Mesenchymal stem cell (in vitro differentiated cells and primary cell): ENCODE measurements at regions not wholly inside any gene's neighbourhood (a gene's known extent, or its start where the extent isn't known, plus 50 kb on each side); places are given as distances from the start of the nearest gene placed in this dataset.

Experiments
- DNase-seq: peaks from one replicate; pipeline ENCODE4 v3.0.0-alpha.2; 2013
- H2AFZ ChIP-seq: one replicate; pipeline ENCODE4 v1.6.1; 2013; ENCODE audit warnings: low read depth, mild to moderate bottlenecking, control low read depth, inconsistent platforms, low read length, moderate library complexity
- H2AK5ac ChIP-seq: 2 replicates; pipeline ENCODE4 v1.6.1; 2013; ENCODE audit warnings: low read length, moderate library complexity, mild to moderate bottlenecking, inconsistent platforms; ENCODE audit not compliant: severe bottlenecking
- H2BK120ac ChIP-seq: one replicate; pipeline ENCODE4 v1.6.1; 2013; ENCODE audit warnings: low read depth, mild to moderate bottlenecking, inconsistent platforms, low read length, moderate library complexity
- H2BK12ac ChIP-seq, 2 experiments: one replicate each; pipeline ENCODE4 v1.6.1; 2013; ENCODE audit warnings: inconsistent platforms in 2 of 2, low read length in 2 of 2, mild to moderate bottlenecking in 2 of 2, moderate library complexity in 2 of 2, control low read depth in 1 of 2
- H2BK15ac ChIP-seq: one replicate; pipeline ENCODE4 v1.6.1; 2013; ENCODE audit warnings: mild to moderate bottlenecking, low read depth, inconsistent platforms; ENCODE audit not compliant: poor library complexity, severe bottlenecking
- H2BK5ac ChIP-seq: 2 replicates; pipeline ENCODE4 v1.6.1; 2013; ENCODE audit warnings: low read depth, mild to moderate bottlenecking, low read length, control low read depth, inconsistent platforms; ENCODE audit not compliant: poor library complexity, severe bottlenecking
- H3K14ac ChIP-seq, 2 experiments: one replicate each; pipeline ENCODE4 v1.6.1; 2013; ENCODE audit warnings: inconsistent platforms in 2 of 2, low read length in 2 of 2, control low read depth in 1 of 2, mild to moderate bottlenecking in 1 of 2, moderate library complexity in 1 of 2
- H3K18ac ChIP-seq, 2 experiments: one replicate each; pipeline ENCODE4 v1.6.1; 2013; ENCODE audit warnings: inconsistent platforms in 2 of 2, low read length in 2 of 2, control low read depth in 1 of 2, low read depth in 1 of 2, mild to moderate bottlenecking in 1 of 2
- H3K23ac ChIP-seq, 2 experiments: one replicate each; pipeline ENCODE4 v1.6.1; 2013; ENCODE audit warnings: inconsistent platforms in 2 of 2, low read length in 2 of 2, mild to moderate bottlenecking in 2 of 2, moderate library complexity in 2 of 2, control low read depth in 1 of 2
- H3K27ac ChIP-seq: 2 replicates; pipeline ENCODE4 v1.5.1; 2013; ENCODE audit warnings: mild to moderate bottlenecking, moderate library complexity, low read length, control low read depth, inconsistent platforms; ENCODE audit not compliant: poor library complexity, severe bottlenecking
- H3K27me3 ChIP-seq, 2 experiments: 2 replicates each; pipeline versions ENCODE4 v1.6.1 to v1.7.0; 2013; ENCODE audit warnings: low read length in 2 of 2, mild to moderate bottlenecking in 2 of 2, moderate library complexity in 2 of 2, control low read depth in 1 of 2, inconsistent platforms in 1 of 2; ENCODE audit not compliant: control insufficient read depth in 1 of 2, insufficient read depth in 1 of 2
- H3K36me3 ChIP-seq, 2 experiments: 2 replicates each; pipeline versions ENCODE4 v1.6.1 to v1.7.0; 2013; ENCODE audit warnings: low read length in 2 of 2, control low read depth in 1 of 2, inconsistent platforms in 1 of 2, low read depth in 1 of 2, mild to moderate bottlenecking in 1 of 2; ENCODE audit not compliant: insufficient read depth in 2 of 2, control insufficient read depth in 1 of 2
- H3K4ac ChIP-seq, 2 experiments: one replicate each; pipeline ENCODE4 v1.6.1; 2013; ENCODE audit warnings: inconsistent platforms in 2 of 2, low read length in 2 of 2, mild to moderate bottlenecking in 2 of 2, moderate library complexity in 2 of 2, control low read depth in 1 of 2, low read depth in 1 of 2
- H3K4me1 ChIP-seq: 2 replicates; pipeline ENCODE4 v1.6.1; 2013; ENCODE audit warnings: low read depth, low read length, control low read depth; ENCODE audit not compliant: control insufficient read depth, insufficient read depth
- H3K4me2 ChIP-seq: 2 replicates; pipeline ENCODE4 v1.6.1; 2013; ENCODE audit warnings: low read length, mild to moderate bottlenecking, inconsistent platforms; ENCODE audit not compliant: poor library complexity, severe bottlenecking
- H3K4me3 ChIP-seq, 2 experiments: 2 replicates each; pipeline versions ENCODE4 v1.5.1 to v1.7.0; 2013; ENCODE audit warnings: low read length in 2 of 2, mild to moderate bottlenecking in 2 of 2, control low read depth in 1 of 2, low read depth in 1 of 2; ENCODE audit not compliant: insufficient read depth in 1 of 2
- H3K79me1 ChIP-seq: replicated peaks from 2 replicates; pipeline ENCODE4 v1.6.1; 2013; ENCODE audit warnings: mild to moderate bottlenecking, control low read depth, low read length, inconsistent platforms; ENCODE audit not compliant: poor library complexity, severe bottlenecking
- H3K9ac ChIP-seq: 2 replicates; pipeline ENCODE4 v1.7.0; 2013; ENCODE audit warnings: mild to moderate bottlenecking, low read length, moderate library complexity
- H3K9me3 ChIP-seq: 2 replicates; pipeline ENCODE4 v1.7.0; 2013; ENCODE audit warnings: mild to moderate bottlenecking, low read length; ENCODE audit not compliant: control insufficient read depth
- H4K8ac ChIP-seq: one replicate; pipeline ENCODE4 v1.6.1; 2013; ENCODE audit warnings: inconsistent platforms, mild to moderate bottlenecking, low read length, moderate library complexity
- H4K91ac ChIP-seq: one replicate; pipeline ENCODE4 v1.6.1; 2013; ENCODE audit warnings: mild to moderate bottlenecking, low read length, inconsistent platforms
- WGBS: methylation state at CpG from one replicate; pipeline ENCODE4 v1.1.7; 2013; ENCODE audit warnings: mixed read lengths; 5-methylcytosine and 5-hydroxymethylcytosine counted together

- no peaks in the 10 kb centered on the region for H3K79me1 ChIP-seq
- H3K27ac ChIP-seq, result no peak overlapping the region
- H3K27me3 ChIP-seq, result no peaks in the 10 kb centered on the region
- no peak overlapping the region for H2BK12ac ChIP-seq
- no peak overlapping the region for H4K91ac ChIP-seq
- 100% methylated on average over 4 of the region's 4 CpGs for WGBS
- no peak overlapping the region for H3K4me3 ChIP-seq
- H3K9me3 ChIP-seq, result no peaks in the 10 kb centered on the region
- no peak overlapping the region for H2BK15ac ChIP-seq
- H3K36me3 ChIP-seq, result no peaks in the 10 kb centered on the region
- no peak overlapping the region for H3K14ac ChIP-seq
- no peak overlapping the region for H3K4ac ChIP-seq
- no peak overlapping the region for H3K4me2 ChIP-seq
- no peaks in the 10 kb centered on the region for H3K4me1 ChIP-seq
- no peak overlapping the region for H3K18ac ChIP-seq
- no peak overlapping the region for H2AFZ ChIP-seq
- H4K8ac ChIP-seq, result no peak overlapping the region
- no peak overlapping the region for H3K23ac ChIP-seq
- no peak overlapping the region for H2AK5ac ChIP-seq
- no peak for DNase-seq
- H3K9ac ChIP-seq, result no peak overlapping the region
- H2BK120ac ChIP-seq, result no peak overlapping the region
- H2BK5ac ChIP-seq, result no peak overlapping the region
These were observed 292.1 kb downstream of the BAMBI start for GRCh38 chr10:28969413-28969812.

GRCh38 chr10:28970231-28970630 lies 292.9 kb downstream of the BAMBI start:
- H3K9me3 ChIP-seq, result no peaks in the 10 kb centered on the region
- DNase-seq, result peak; percentile 42
- peaks cover 0 to 3% of the 10 kb centered on the region in 2 experiments for H3K27me3 ChIP-seq
- no peak overlapping the region for H3K9ac ChIP-seq
- no peak overlapping the region for H4K8ac ChIP-seq
- no peak overlapping the region for H2AK5ac ChIP-seq
- no peak overlapping the region for H2BK15ac ChIP-seq
- no peaks in the 10 kb centered on the region for H3K79me1 ChIP-seq
- no peaks in the 10 kb centered on the region for H3K36me3 ChIP-seq
- no peak overlapping the region for H3K23ac ChIP-seq
- no peak overlapping the region for H3K4me3 ChIP-seq
- no peak overlapping the region for H3K14ac ChIP-seq
- no peak overlapping the region for H2BK12ac ChIP-seq
- H3K4ac ChIP-seq, result no peak overlapping the region
- no peak overlapping the region for H2BK120ac ChIP-seq
- H2BK5ac ChIP-seq, result no peak overlapping the region
- H4K91ac ChIP-seq, result no peak overlapping the region
- no peak overlapping the region for H2AFZ ChIP-seq
- H3K27ac ChIP-seq, result no peak overlapping the region
- 67% methylated on average over 5 of the region's 6 CpGs for WGBS
- H3K18ac ChIP-seq, result no peak overlapping the region
- H3K4me1 ChIP-seq, result no peaks in the 10 kb centered on the region
- no peak overlapping the region for H3K4me2 ChIP-seq

- Histone ChIP-seq H3K4me3 (no peak overlapping the region), H2BK12ac (no peak overlapping the region), H3K4me2 (no peak overlapping the region), H3K18ac (no peak overlapping the region), H2AK5ac (no peak overlapping the region), H2BK15ac (no peak overlapping the region), H4K91ac (no peak overlapping the region), H3K27ac (no peak overlapping the region), H3K14ac (no peak overlapping the region), H2BK5ac (no peak overlapping the region), H3K9me3 (no peaks in the 10 kb centered on the region), H3K36me3 (no peaks in the 10 kb centered on the region), H2AFZ (no peak overlapping the region), H3K27me3 (peaks cover 0 to 12% of the 10 kb centered on the region in 2 experiments), H3K4me1 (peaks cover under 1% of the 10 kb centered on the region), H3K4ac (no peak overlapping the region), H3K9ac (no peak overlapping the region), H3K23ac (no peak overlapping the region), H3K79me1 (no peaks in the 10 kb centered on the region), H2BK120ac (no peak overlapping the region), H4K8ac (no peak overlapping the region)
- 97% methylated on average over 6 of the region's 6 CpGs for WGBS
- no peak for DNase-seq
These were observed 293.9 kb downstream of the BAMBI start for GRCh38 chr10:28971255-28971654.

- no peak overlapping the region for H2BK15ac ChIP-seq
These were observed 294.4 kb downstream of the BAMBI start for GRCh38 chr10:28971764-28972163.

More at GRCh38 chr10:28971764-28972163, 294.4 kb downstream of the BAMBI start:
- Histone ChIP-seq H3K36me3 (no peaks in the 10 kb centered on the region), H3K18ac (no peak overlapping the region), H2BK5ac (no peak overlapping the region), H2BK120ac (no peak overlapping the region), H3K4ac (no peak overlapping the region), H2BK12ac (no peak overlapping the region), H3K9me3 (no peaks in the 10 kb centered on the region), H3K9ac (no peak overlapping the region), H2AK5ac (no peak overlapping the region), H4K91ac (no peak overlapping the region), H3K4me2 (no peak overlapping the region), H3K4me1 (peaks cover 2% of the 10 kb centered on the region), H3K4me3 (no peak overlapping the region), H3K27me3 (peaks cover 0 to 12% of the 10 kb centered on the region in 2 experiments), H3K14ac (no peak overlapping the region), H2AFZ (no peak overlapping the region), H3K79me1 (no peaks in the 10 kb centered on the region), H4K8ac (no peak overlapping the region), H3K23ac (no peak overlapping the region), H3K27ac (no peak overlapping the region)
- WGBS, result 100% methylated on average over 5 of the region's 5 CpGs
- no peak for DNase-seq
